GM12801 (cell line): ENCODE measurements at regions not wholly inside any gene's neighbourhood (a gene's known extent, or its start where the extent isn't known, plus 50 kb on each side); places are given as distances from the start of the nearest gene placed in this dataset.

Experiments
- TF ChIP-seq, protein P1 (sequence below): IDR thresholded peaks from one replicate; pipeline ENCODE4 v1.5.1; 2011; ENCODE audit warnings: control low read depth; ENCODE audit not compliant: insufficient read length; ENCODE audit errors: extremely low read depth

DNA sequence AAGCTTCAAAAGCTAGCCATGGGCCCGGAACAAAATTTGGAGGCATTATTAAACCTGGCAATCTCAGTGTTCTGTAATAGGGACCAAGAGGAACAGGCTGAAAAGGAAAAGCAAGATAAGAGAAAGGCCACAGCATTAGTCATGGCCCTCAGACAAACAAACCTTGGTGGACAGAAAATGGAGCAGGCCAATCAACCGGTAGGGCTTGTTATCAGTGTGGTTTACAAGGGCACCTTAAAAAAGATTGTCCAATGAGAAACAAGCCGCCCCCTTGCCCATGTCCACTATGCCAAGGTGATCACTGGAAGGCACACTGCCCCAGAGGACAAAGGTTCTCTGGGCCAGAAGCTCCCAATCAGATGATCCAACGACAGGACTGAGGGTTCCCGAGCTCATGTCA, 653.9 kb upstream of the TMEM132C start:
- TF ChIP-seq, protein P1, sequence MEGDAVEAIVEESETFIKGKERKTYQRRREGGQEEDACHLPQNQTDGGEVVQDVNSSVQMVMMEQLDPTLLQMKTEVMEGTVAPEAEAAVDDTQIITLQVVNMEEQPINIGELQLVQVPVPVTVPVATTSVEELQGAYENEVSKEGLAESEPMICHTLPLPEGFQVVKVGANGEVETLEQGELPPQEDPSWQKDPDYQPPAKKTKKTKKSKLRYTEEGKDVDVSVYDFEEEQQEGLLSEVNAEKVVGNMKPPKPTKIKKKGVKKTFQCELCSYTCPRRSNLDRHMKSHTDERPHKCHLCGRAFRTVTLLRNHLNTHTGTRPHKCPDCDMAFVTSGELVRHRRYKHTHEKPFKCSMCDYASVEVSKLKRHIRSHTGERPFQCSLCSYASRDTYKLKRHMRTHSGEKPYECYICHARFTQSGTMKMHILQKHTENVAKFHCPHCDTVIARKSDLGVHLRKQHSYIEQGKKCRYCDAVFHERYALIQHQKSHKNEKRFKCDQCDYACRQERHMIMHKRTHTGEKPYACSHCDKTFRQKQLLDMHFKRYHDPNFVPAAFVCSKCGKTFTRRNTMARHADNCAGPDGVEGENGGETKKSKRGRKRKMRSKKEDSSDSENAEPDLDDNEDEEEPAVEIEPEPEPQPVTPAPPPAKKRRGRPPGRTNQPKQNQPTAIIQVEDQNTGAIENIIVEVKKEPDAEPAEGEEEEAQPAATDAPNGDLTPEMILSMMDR = no peak

DNA sequence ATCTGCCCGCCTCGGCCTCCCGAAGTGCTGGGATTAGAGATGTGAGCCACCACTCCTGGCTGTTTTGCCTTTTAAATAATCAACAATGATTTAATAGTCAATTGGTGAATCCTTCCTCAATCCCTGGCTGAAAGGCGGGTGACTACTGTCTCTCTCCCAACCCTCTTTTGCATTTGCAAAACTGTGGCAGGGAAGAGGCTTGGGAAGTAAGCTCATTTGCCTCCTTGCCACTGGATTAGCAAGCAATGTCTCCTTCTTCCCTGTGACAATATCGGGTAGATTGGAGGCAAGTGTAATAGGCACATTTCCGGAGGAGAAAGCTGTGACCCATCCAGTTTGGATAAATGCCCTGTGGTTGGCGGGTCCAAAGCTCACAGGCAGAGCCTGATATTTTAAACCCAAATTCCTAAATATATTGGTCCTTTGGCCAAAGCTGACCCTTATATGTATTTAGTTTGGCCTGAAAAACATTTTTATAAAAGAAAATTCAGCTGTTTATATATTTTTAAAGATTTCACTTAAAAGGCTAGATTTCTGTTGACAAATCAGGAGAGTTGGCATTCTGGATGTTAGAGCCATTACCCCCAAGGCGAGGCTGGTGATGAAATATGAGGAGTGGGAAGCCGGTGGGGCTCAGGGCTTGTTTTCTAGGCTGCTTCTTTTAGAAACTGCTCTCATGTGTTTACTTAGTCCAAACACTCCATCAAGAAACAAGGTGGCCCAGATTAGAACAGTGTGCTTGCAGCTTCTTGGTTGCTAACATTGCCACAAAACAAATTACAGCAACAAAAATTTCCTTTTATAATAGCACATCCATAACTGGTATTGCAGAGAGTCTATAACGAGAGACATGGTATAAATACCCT, 646.9 kb upstream of the TMEM132C start:
- TF ChIP-seq, protein P1 = no peak

DNA sequence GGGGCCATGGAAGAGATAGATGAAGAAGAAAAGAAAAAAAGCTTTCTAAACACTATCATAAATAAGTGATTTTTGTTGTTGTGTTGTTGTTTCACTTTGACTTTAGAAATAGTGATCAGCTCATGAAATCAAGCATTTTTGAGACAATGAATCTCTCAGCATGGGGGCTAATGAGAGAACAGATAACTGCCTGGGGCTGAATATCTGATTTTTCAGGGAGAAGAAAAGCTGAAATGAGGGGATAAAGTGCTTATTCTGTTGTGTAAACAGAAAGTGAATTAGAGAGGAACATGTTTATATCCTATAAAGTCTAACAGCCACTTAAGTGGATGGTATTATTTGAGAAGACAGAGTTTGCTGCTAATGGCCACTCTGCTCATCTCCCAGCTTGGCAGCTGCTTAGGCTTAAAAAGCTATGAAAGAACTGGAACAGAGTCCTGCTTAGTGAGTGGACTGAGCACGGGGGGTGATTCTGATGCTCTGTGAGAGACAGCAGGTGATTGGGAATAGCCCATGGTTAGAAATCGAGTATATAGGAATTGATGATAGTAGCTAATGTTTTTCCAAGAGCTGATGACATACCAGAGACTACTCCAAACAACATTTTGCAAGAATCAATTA, 646.1 kb upstream of the TMEM132C start:
- TF ChIP-seq, protein P1 = no peak

DNA sequence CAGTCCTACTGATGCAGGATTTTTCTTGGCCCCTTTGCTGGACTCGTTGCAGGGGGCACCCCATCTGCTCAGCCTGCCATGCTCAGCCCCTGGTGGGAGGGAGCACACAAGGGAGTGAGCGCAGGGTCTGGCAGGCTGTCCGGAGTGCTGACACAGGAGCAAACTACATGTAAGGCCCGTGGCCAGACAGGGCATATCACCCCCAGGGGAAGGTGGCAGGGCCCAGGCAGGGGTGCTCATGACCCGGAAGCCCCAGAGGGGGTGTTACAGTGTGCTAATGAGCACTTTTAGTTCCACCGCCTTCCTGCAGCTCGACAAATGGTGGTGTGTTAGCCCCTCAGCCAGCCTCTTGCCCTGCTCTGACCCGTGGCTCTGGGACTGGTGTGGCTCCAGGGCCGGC, 645.6 kb upstream of the TMEM132C start:
- TF ChIP-seq, protein P1 = no peak

DNA sequence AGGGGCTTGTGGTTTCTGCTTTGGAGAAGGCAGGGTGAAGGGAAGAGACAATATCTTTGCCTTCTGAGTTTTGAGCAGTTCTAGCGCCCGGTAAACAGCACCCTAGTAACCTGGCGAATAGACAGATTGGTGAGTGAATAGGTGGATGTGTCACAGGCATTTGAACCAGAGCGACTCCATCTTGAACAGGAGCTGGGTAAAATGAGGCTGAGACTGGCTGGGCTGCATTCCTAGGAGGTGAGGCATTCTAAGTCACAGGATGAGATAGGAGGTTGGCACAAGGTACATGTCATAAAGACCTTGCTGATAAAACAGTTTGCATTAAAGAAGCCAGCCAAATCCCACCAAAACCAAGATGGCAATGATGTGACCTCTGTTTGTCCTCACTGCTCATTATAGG, 643.6 kb upstream of the TMEM132C start:
- TF ChIP-seq, protein P1 = no peak

DNA sequence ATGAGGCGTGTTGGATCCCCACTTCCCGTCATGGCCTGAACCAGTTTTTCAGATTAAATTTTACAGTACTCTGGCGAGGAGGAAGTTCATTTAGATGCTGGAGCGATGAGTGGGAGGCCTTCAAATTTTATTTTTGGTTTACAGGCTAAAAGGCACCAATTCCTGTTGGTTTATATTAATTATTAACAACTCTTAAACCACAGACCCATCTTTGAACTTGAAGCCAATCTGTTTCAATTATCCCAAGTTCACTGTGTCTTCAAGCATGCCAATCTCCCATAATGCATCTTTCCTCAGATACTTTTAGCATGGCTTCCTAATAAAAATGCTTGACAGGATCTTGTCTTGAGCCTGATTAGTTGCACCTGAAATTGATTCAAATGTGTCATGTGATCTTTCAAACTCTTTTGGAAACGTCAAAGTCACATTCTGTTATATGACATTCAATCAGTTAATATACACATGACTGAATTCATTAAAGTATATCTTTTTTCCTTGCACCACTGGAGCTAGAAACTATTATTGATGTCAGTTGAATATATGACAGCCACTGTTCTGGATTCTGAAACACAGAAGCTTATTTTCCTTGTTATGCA, 641.7 kb upstream of the TMEM132C start:
- TF ChIP-seq, protein P1 = no peak

DNA sequence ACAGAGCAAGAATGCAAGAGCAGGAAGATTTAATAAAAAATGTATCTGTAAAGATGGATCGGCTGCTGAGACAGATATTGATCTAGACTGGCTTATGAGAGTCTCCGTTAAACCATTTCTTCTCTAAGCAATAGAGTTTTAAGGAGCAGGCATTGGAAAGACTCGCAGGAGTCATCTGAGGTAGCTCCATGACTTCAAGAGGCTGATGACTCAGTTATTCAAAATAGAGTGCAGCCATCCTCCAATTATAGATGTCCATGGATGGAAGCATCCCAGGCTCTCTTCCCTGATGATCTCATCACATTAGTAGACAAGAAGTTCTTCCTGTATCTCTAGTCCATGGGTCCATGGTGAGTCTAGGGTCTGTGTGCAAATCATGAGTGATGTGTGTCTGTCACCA, 638.3 kb upstream of the TMEM132C start:
- TF ChIP-seq, protein P1 = no peak
